ENCODE measurements at regions not wholly inside any gene's neighbourhood (a gene's known extent, or its start where the extent isn't known, plus 50 kb on each side); places are given as distances from the start of the nearest gene placed in this dataset.

DNA sequence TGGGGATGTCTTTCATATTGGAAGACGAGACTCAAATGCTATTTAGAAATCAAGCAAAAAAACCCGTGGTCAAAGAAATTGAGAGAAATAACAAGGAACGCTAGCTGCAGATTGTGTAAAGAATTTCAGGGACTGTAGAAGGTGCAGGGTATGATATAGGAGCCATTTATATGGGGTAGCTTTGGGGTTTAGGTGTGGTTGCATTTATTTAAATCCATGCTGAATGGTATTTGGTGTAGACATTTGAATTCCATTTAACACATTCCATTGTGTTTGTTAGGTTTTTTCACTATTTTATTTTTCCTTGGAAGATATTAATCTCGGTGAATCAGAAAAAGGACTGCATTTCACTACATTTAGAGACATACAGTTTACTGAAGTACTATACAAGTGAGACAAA is 341.0 kb upstream of the GALNTL6 start:
- dilution Hi-C loops (cut with MboI; ENCODE audit: extremely low pct_ligation_motif_present, low sequenced_read_pairs), result no loop called here
- no peak overlapping the region for H3K9ac ChIP-seq (replicated peaks; ENCODE audit: extremely low read depth, insufficient read depth, low read length)
- no TSS peak for BruUV-seq (replicated peaks)
- no peaks in the 10 kb centered on the region for H3K27me3 ChIP-seq (ENCODE audit: control insufficient read depth in 2 of 2, insufficient read depth in 2 of 2, low read length in 2 of 2)
- H3K27ac ChIP-seq (ENCODE audit: insufficient read depth, low read depth, low read length), result no peak overlapping the region
- H3K79me2 ChIP-seq (ENCODE audit: control insufficient read depth, insufficient read depth, low read length), result no peaks in the 10 kb centered on the region
- H4K20me1 ChIP-seq (replicated peaks; ENCODE audit: control insufficient read depth, extremely low read depth, insufficient read depth, low read length), result no peaks in the 10 kb centered on the region
- H3K9me1 ChIP-seq (replicated peaks; ENCODE audit: control insufficient read depth, extremely low read depth, insufficient read depth, low read length), result no peaks in the 10 kb centered on the region
- ChIA-PET CTCF (no interaction called here), POLR2A (no interaction called here)
- H3K9me3 ChIP-seq (replicated peaks; ENCODE audit: control insufficient read depth, insufficient read depth, low read length), result peaks cover 2% of the 10 kb centered on the region
- no peak for TF ChIP-seq POLR2A (IDR thresholded peaks at IDR 0.05; ENCODE audit: low read depth, low read length)
- TF ChIP-seq, protein P1, sequence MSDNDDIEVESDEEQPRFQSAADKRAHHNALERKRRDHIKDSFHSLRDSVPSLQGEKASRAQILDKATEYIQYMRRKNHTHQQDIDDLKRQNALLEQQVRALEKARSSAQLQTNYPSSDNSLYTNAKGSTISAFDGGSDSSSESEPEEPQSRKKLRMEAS (IDR thresholded peaks at IDR 0.05; ENCODE audit: insufficient read depth, insufficient read length), result no peak
- TF ChIP-seq GATA2 (IDR thresholded peaks at IDR 0.05; ENCODE audit: insufficient read depth, insufficient read length, low read depth, low read length), result no peak
- no peak for TF ChIP-seq JUN (IDR thresholded peaks at IDR 0.05; ENCODE audit: borderline replicate concordance, insufficient read depth, insufficient read length, low read depth)
- TF ChIP-seq MYC (IDR thresholded peaks at IDR 0.05; ENCODE audit: low read depth, low read length), result no peak
- TF ChIP-seq, protein P2, sequence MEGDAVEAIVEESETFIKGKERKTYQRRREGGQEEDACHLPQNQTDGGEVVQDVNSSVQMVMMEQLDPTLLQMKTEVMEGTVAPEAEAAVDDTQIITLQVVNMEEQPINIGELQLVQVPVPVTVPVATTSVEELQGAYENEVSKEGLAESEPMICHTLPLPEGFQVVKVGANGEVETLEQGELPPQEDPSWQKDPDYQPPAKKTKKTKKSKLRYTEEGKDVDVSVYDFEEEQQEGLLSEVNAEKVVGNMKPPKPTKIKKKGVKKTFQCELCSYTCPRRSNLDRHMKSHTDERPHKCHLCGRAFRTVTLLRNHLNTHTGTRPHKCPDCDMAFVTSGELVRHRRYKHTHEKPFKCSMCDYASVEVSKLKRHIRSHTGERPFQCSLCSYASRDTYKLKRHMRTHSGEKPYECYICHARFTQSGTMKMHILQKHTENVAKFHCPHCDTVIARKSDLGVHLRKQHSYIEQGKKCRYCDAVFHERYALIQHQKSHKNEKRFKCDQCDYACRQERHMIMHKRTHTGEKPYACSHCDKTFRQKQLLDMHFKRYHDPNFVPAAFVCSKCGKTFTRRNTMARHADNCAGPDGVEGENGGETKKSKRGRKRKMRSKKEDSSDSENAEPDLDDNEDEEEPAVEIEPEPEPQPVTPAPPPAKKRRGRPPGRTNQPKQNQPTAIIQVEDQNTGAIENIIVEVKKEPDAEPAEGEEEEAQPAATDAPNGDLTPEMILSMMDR (IDR thresholded peaks at IDR 0.05; ENCODE audit: extremely low read depth in 1 of 2, insufficient read depth in 1 of 2, low read depth in 1 of 2, low read length in 2 of 2), result no peak
- no peak for TF ChIP-seq EZH2 (IDR thresholded peaks at IDR 0.05; ENCODE audit: borderline replicate concordance, low read depth, low read length, severe bottlenecking)
- no peak for TF ChIP-seq POLR2AphosphoS5 (IDR thresholded peaks at IDR 0.05; ENCODE audit: insufficient read depth, low read depth, low read length)
- TF ChIP-seq FOS (IDR thresholded peaks at IDR 0.05; ENCODE audit: borderline replicate concordance, insufficient read depth, low read length), result no peak
- FAIRE-seq, result no peak
- DNase-seq (ENCODE audit: low read depth, low spot score), result no peak
- H3K4me3 ChIP-seq (replicated peaks in 1 of 3; ENCODE audit: insufficient read depth in 1 of 3, low read depth in 1 of 3, low read length in 3 of 3), result no peak overlapping the region
- no peaks in the 10 kb centered on the region for H3K36me3 ChIP-seq (ENCODE audit: control insufficient read depth in 2 of 2, extremely low read depth in 1 of 2, insufficient read depth in 2 of 2, low read length in 2 of 2)
- no peak overlapping the region for H2AFZ ChIP-seq (ENCODE audit: low read depth, low read length)
- H3K4me1 ChIP-seq (ENCODE audit: control insufficient read depth, extremely low read depth, insufficient read depth, low read length), result no peaks in the 10 kb centered on the region
- intact Hi-C loops (cut with micrococcal nuclease), result no loop called here
- no peak overlapping the region for H3K4me2 ChIP-seq (ENCODE audit: insufficient read depth, low read length)
